GM23338 (cell line): ENCODE measurements at regions not wholly inside any gene's neighbourhood (a gene's known extent, or its start where the extent isn't known, plus 50 kb on each side); places are given as distances from the start of the nearest gene placed in this dataset.

Experiments used
- ATAC-seq: fragments of 200-7000 bp; cut with Tn5 transposase; 3 replicates; pipeline ENCODE4 v1.9.1; 2020
- DNase-seq: peaks from one replicate; pipeline ENCODE4 v3.0.0-alpha.2; 2015; ENCODE audit warnings: low spot score
- H2AFZ ChIP-seq: fragments of 200-600 bp; sonication (generic); 2 replicates; pipeline ENCODE4 v1.8.0; 2016; ENCODE audit warnings: antibody characterized with exemption, mild to moderate bottlenecking, moderate library complexity
- H3F3A ChIP-seq: fragments of 200-600 bp; sonication (generic); replicated peaks from 2 replicates; pipeline ENCODE4 v1.8.0; 2017; ENCODE audit warnings: antibody characterized with exemption, mixed run types, low read depth
- H3K27ac ChIP-seq: fragments of 200-600 bp; sonication (generic); 2 replicates; pipeline ENCODE4 v1.6.1; 2016; ENCODE audit warnings: low read depth
- H3K27me3 ChIP-seq: fragments of 200-600 bp; sonication (generic); 2 replicates; pipeline ENCODE4 v1.8.0; 2016; ENCODE audit warnings: mild to moderate bottlenecking, mixed run types, moderate library complexity; ENCODE audit not compliant: insufficient read depth
- H3K36me3 ChIP-seq: fragments of 200-600 bp; sonication (generic); 2 replicates; pipeline ENCODE4 v1.8.0; 2016; ENCODE audit warnings: mild to moderate bottlenecking; ENCODE audit not compliant: insufficient read depth
- H3K4me1 ChIP-seq: fragments of 200-600 bp; sonication (generic); 2 replicates; pipeline ENCODE4 v1.8.0; 2016; ENCODE audit warnings: mild to moderate bottlenecking, moderate library complexity; ENCODE audit not compliant: insufficient read depth
- H3K4me2 ChIP-seq: fragments of 200-600 bp; sonication (generic); 2 replicates; pipeline ENCODE4 v1.7.1; 2017; ENCODE audit warnings: mixed run types
- H3K4me3 ChIP-seq: fragments of 200-600 bp; sonication (generic); 2 replicates; pipeline ENCODE4 v1.6.1; 2016; ENCODE audit warnings: mixed run types
- H3K79me2 ChIP-seq: fragments of 200-600 bp; sonication (generic); replicated peaks from 2 replicates; pipeline ENCODE4 v1.8.0; 2017; ENCODE audit warnings: mild to moderate bottlenecking; ENCODE audit not compliant: insufficient read depth
- H3K9me2 ChIP-seq: fragments of 200-600 bp; sonication (generic); 2 replicates; pipeline ENCODE4 v1.8.0; 2017; ENCODE audit not compliant: insufficient read depth
- H4K20me1 ChIP-seq: fragments of 200-600 bp; sonication (generic); replicated peaks from 2 replicates; pipeline ENCODE4 v1.8.0; 2017; ENCODE audit warnings: mild to moderate bottlenecking; ENCODE audit not compliant: insufficient read depth
- H3K27ac Mint-ChIP-seq: 2 replicates; pipeline ENCODE4 v1.8.0; 2020; ENCODE audit warnings: inconsistent platforms, mild to moderate bottlenecking, moderate library complexity, mixed read lengths
- H3K27me3 Mint-ChIP-seq: 3 replicates; pipeline ENCODE4 v1.8.0; 2022; ENCODE audit warnings: low read depth, mild to moderate bottlenecking, moderate library complexity, mixed read lengths, inconsistent platforms; ENCODE audit not compliant: insufficient read depth, poor library complexity
- H3K36me3 Mint-ChIP-seq: 3 replicates; pipeline ENCODE4 v1.8.0; 2021; ENCODE audit warnings: low read depth, mild to moderate bottlenecking, inconsistent platforms, moderate library complexity, mixed read lengths
- H3K4me1 Mint-ChIP-seq: 3 replicates; pipeline ENCODE4 v1.8.0; 2020; ENCODE audit warnings: mild to moderate bottlenecking, inconsistent platforms, mixed read lengths
- H3K4me3 Mint-ChIP-seq: 3 replicates; pipeline ENCODE4 v1.8.0; 2021; ENCODE audit warnings: moderate library complexity, mild to moderate bottlenecking, inconsistent platforms, mixed read lengths
- H3K9me3 Mint-ChIP-seq: 3 replicates; pipeline ENCODE4 v1.8.0; 2020; ENCODE audit warnings: moderate library complexity, mild to moderate bottlenecking, inconsistent platforms, mixed read lengths
- CREB1 ChIP-seq: fragments of 250-450 bp; sonication (Bioruptor Pico); IDR thresholded peaks from 2 replicates; pipeline ENCODE4 v1.5.0; 2020; ENCODE audit warnings: low read depth, mild to moderate bottlenecking, moderate library complexity
- EZH2 ChIP-seq: fragments of 200-600 bp; sonication (generic); IDR thresholded peaks from one replicate; pipeline ENCODE4 v1.8.0; 2017; ENCODE audit warnings: antibody characterized with exemption, mild to moderate bottlenecking, low read depth; ENCODE audit not compliant: unreplicated experiment
- EZH2phosphoT487 ChIP-seq: fragments of 200-600 bp; sonication (generic); IDR thresholded peaks from one replicate; pipeline ENCODE4 v1.8.1; 2018; ENCODE audit warnings: antibody characterized with exemption; ENCODE audit not compliant: unreplicated experiment
- JUNB ChIP-seq: IDR thresholded peaks from one replicate; pipeline ENCODE4 v1.6.1; 2016; ENCODE audit warnings: antibody characterized with exemption; ENCODE audit not compliant: unreplicated experiment
- NANOG ChIP-seq: IDR thresholded peaks from 2 replicates; pipeline ENCODE4 v1.6.1; 2016; ENCODE audit warnings: antibody characterized with exemption, borderline replicate concordance
- POLR2AphosphoS5 ChIP-seq: IDR thresholded peaks from 2 replicates; pipeline ENCODE4 v1.6.1; 2016; ENCODE audit warnings: antibody characterized with exemption, low read depth
- STAT1 ChIP-seq: IDR thresholded peaks from one replicate; pipeline ENCODE4 v1.6.1; 2016; ENCODE audit warnings: antibody characterized with exemption; ENCODE audit not compliant: unreplicated experiment
- ZNF114 ChIP-seq: fragments of 250-450 bp; sonication (Bioruptor Pico); IDR thresholded peaks from 2 replicates; pipeline ENCODE4 v1.5.0; 2020; ENCODE audit warnings: mild to moderate bottlenecking, moderate library complexity
- ZNF331 ChIP-seq: fragments of 250-450 bp; sonication (Bioruptor Pico); IDR thresholded peaks from 2 replicates; pipeline ENCODE4 v1.5.0; 2020; ENCODE audit warnings: low read depth, mild to moderate bottlenecking, moderate library complexity
- TF ChIP-seq, protein P1 (sequence below): IDR thresholded peaks from 2 replicates; pipeline ENCODE4 v1.6.1; 2016; ENCODE audit warnings: antibody characterized with exemption
- TF ChIP-seq, protein P2 (sequence below), 2 experiments: fragments of 200-600 bp in 1 of 2; sonication (generic) in 1 of 2; conservative IDR thresholded peaks; 2 replicates each; pipeline versions ENCODE4 v1.5.1 to v1.6.1; 2016 to 2017; ENCODE audit warnings: antibody characterized with exemption in 2 of 2, low read depth in 2 of 2, mild to moderate bottlenecking in 2 of 2, moderate library complexity in 1 of 2
- TF ChIP-seq, protein P3 (sequence below): IDR thresholded peaks from one replicate; pipeline ENCODE4 v1.6.1; 2018; ENCODE audit warnings: antibody characterized with exemption; ENCODE audit not compliant: unreplicated experiment
- TF ChIP-seq, protein P4 (sequence below): fragments of 250-450 bp; sonication (Bioruptor Pico); IDR thresholded peaks from 2 replicates; pipeline ENCODE4 v1.5.0; 2020; ENCODE audit warnings: mild to moderate bottlenecking, moderate library complexity

DNA sequence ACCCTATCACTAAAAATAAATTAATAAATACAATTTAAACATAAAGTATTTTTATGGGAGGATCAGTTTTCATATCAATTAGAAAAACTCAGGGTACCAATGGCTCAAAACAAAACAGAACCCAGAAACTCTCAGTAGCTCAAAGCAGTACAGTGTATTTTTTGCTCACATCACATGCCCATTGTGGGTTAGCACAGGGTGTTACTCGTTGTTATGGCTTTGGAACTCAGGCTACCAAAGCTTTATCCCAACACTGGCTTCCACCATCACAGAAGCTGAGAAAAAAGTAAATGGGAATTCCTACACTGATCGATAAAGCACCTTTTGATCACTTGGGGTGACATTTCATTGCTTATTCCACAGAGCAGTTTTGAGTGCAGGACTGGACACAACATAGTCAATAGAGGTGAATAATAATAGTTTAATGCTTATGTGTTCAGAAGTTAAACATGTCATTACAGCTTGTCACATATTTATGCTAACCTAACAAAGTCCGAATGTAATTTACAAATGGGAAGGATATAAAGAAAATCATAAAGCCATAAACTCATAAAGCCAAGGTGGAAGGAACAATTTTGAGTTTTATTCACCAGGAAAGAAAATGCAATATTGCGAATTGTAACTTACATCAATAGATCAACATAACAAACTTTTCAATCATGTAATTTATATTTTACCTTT is 484.5 kb upstream of the TMPRSS15 start:
- Mint-ChIP-seq H3K4me1 (no peaks in the 10 kb centered on the region), H3K9me3 (peaks cover 17% of the 10 kb centered on the region), H3K36me3 (peaks cover 16% of the 10 kb centered on the region), H3K27ac (no peak overlapping the region), H3K4me3 (no peak overlapping the region), H3K27me3 (no peaks in the 10 kb centered on the region)
- H3K27me3 ChIP-seq, result no peaks in the 10 kb centered on the region
- H3K9me2 ChIP-seq, result no peaks in the 10 kb centered on the region
- no peaks in the 10 kb centered on the region for H3K4me1 ChIP-seq
- no peak overlapping the region for H2AFZ ChIP-seq
- H3F3A ChIP-seq, result no peaks in the 10 kb centered on the region
- no peak overlapping the region for H3K4me2 ChIP-seq
- H3K36me3 ChIP-seq, result 0 out of 2 replicates have a peak, but pooled peaks cover 2% of the 10 kb centered on the region
- DNase-seq (no peak), ATAC-seq (no peak)
- no peak overlapping the region for H3K27ac ChIP-seq
- no peaks in the 10 kb centered on the region for H3K79me2 ChIP-seq
- TF ChIP-seq EZH2phosphoT487, result no peak
- no peak for TF ChIP-seq NANOG
- no peak for TF ChIP-seq ZNF114 (CRISPR knock-in tag)
- no peak for TF ChIP-seq ZNF331 (CRISPR knock-in tag)
- no peak for TF ChIP-seq EZH2
- TF ChIP-seq, protein P1, sequence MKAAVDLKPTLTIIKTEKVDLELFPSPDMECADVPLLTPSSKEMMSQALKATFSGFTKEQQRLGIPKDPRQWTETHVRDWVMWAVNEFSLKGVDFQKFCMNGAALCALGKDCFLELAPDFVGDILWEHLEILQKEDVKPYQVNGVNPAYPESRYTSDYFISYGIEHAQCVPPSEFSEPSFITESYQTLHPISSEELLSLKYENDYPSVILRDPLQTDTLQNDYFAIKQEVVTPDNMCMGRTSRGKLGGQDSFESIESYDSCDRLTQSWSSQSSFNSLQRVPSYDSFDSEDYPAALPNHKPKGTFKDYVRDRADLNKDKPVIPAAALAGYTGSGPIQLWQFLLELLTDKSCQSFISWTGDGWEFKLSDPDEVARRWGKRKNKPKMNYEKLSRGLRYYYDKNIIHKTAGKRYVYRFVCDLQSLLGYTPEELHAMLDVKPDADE, result no peak
- TF ChIP-seq STAT1, result no peak
- TF ChIP-seq, protein P2, sequence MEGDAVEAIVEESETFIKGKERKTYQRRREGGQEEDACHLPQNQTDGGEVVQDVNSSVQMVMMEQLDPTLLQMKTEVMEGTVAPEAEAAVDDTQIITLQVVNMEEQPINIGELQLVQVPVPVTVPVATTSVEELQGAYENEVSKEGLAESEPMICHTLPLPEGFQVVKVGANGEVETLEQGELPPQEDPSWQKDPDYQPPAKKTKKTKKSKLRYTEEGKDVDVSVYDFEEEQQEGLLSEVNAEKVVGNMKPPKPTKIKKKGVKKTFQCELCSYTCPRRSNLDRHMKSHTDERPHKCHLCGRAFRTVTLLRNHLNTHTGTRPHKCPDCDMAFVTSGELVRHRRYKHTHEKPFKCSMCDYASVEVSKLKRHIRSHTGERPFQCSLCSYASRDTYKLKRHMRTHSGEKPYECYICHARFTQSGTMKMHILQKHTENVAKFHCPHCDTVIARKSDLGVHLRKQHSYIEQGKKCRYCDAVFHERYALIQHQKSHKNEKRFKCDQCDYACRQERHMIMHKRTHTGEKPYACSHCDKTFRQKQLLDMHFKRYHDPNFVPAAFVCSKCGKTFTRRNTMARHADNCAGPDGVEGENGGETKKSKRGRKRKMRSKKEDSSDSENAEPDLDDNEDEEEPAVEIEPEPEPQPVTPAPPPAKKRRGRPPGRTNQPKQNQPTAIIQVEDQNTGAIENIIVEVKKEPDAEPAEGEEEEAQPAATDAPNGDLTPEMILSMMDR (conservative IDR thresholded peaks at IDR 0.05; ENCODE audit: low read depth in 2 of 2), result no peak
- TF ChIP-seq POLR2AphosphoS5, result no peak
- no peak for TF ChIP-seq JUNB
- no peak for TF ChIP-seq CREB1 (CRISPR knock-in tag)
- TF ChIP-seq, protein P3, sequence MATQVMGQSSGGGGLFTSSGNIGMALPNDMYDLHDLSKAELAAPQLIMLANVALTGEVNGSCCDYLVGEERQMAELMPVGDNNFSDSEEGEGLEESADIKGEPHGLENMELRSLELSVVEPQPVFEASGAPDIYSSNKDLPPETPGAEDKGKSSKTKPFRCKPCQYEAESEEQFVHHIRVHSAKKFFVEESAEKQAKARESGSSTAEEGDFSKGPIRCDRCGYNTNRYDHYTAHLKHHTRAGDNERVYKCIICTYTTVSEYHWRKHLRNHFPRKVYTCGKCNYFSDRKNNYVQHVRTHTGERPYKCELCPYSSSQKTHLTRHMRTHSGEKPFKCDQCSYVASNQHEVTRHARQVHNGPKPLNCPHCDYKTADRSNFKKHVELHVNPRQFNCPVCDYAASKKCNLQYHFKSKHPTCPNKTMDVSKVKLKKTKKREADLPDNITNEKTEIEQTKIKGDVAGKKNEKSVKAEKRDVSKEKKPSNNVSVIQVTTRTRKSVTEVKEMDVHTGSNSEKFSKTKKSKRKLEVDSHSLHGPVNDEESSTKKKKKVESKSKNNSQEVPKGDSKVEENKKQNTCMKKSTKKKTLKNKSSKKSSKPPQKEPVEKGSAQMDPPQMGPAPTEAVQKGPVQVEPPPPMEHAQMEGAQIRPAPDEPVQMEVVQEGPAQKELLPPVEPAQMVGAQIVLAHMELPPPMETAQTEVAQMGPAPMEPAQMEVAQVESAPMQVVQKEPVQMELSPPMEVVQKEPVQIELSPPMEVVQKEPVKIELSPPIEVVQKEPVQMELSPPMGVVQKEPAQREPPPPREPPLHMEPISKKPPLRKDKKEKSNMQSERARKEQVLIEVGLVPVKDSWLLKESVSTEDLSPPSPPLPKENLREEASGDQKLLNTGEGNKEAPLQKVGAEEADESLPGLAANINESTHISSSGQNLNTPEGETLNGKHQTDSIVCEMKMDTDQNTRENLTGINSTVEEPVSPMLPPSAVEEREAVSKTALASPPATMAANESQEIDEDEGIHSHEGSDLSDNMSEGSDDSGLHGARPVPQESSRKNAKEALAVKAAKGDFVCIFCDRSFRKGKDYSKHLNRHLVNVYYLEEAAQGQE, result no peak
- TF ChIP-seq, protein P4, sequence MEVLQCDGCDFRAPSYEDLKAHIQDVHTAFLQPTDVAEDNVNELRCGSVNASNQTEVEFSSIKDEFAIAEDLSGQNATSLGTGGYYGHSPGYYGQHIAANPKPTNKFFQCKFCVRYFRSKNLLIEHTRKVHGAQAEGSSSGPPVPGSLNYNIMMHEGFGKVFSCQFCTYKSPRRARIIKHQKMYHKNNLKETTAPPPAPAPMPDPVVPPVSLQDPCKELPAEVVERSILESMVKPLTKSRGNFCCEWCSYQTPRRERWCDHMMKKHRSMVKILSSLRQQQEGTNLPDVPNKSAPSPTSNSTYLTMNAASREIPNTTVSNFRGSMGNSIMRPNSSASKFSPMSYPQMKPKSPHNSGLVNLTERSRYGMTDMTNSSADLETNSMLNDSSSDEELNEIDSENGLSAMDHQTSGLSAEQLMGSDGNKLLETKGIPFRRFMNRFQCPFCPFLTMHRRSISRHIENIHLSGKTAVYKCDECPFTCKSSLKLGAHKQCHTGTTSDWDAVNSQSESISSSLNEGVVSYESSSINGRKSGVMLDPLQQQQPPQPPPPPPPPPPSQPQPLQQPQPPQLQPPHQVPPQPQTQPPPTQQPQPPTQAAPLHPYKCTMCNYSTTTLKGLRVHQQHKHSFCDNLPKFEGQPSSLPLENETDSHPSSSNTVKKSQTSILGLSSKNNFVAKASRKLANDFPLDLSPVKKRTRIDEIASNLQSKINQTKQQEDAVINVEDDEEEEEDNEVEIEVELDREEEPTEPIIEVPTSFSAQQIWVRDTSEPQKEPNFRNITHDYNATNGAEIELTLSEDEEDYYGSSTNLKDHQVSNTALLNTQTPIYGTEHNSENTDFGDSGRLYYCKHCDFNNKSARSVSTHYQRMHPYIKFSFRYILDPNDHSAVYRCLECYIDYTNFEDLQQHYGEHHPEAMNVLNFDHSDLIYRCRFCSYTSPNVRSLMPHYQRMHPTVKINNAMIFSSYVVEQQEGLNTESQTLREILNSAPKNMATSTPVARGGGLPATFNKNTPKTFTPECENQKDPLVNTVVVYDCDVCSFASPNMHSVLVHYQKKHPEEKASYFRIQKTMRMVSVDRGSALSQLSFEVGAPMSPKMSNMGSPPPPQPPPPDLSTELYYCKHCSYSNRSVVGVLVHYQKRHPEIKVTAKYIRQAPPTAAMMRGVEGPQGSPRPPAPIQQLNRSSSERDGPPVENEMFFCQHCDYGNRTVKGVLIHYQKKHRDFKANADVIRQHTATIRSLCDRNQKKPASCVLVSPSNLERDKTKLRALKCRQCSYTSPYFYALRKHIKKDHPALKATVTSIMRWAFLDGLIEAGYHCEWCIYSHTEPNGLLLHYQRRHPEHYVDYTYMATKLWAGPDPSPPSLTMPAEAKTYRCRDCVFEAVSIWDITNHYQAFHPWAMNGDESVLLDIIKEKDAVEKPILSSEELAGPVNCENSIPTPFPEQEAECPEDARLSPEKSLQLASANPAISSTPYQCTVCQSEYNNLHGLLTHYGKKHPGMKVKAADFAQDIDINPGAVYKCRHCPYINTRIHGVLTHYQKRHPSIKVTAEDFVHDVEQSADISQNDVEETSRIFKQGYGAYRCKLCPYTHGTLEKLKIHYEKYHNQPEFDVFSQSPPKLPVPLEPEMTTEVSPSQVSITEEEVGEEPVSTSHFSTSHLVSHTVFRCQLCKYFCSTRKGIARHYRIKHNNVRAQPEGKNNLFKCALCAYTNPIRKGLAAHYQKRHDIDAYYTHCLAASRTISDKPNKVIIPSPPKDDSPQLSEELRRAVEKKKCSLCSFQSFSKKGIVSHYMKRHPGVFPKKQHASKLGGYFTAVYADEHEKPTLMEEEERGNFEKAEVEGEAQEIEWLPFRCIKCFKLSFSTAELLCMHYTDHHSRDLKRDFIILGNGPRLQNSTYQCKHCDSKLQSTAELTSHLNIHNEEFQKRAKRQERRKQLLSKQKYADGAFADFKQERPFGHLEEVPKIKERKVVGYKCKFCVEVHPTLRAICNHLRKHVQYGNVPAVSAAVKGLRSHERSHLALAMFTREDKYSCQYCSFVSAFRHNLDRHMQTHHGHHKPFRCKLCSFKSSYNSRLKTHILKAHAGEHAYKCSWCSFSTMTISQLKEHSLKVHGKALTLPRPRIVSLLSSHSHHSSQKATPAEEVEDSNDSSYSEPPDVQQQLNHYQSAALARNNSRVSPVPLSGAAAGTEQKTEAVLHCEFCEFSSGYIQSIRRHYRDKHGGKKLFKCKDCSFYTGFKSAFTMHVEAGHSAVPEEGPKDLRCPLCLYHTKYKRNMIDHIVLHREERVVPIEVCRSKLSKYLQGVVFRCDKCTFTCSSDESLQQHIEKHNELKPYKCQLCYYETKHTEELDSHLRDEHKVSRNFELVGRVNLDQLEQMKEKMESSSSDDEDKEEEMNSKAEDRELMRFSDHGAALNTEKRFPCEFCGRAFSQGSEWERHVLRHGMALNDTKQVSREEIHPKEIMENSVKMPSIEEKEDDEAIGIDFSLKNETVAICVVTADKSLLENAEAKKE, result no peak
- no peak overlapping the region for H3K4me3 ChIP-seq
- no peaks in the 10 kb centered on the region for H4K20me1 ChIP-seq
